CD4-positive, alpha-beta T cell treated with Interferon alpha-2 for 1 hour (primary cell): ENCODE measurements at regions not wholly inside any gene's neighbourhood (a gene's known extent, or its start where the extent isn't known, plus 50 kb on each side); places are given as distances from the start of the nearest gene placed in this dataset.
A peak's percentile ranks its signal among the peaks of the same experiment; 100 is the strongest.

Experiments
- DNase-seq, 2 donors: peaks; one replicate each; pipeline ENCODE4 v3.0.0-alpha.2; 2020 to 2022

GRCh38 chrX:39452401-39452800, 645.4 kb downstream of the BCOR start:
- DNase-seq = no peak

- DNase-seq = no peak
These were observed 643.7 kb downstream of the BCOR start for GRCh38 chrX:39453889-39454621.

- no peak for DNase-seq
These were observed 640.7 kb downstream of the BCOR start for GRCh38 chrX:39456894-39457604.

GRCh38 chrX:39458779-39459178, 639.0 kb downstream of the BCOR start:
- DNase-seq = no peak

GRCh38 chrX:39459204-39459603, 638.6 kb downstream of the BCOR start:
- no peak for DNase-seq

GRCh38 chrX:39459952-39460351, 637.8 kb downstream of the BCOR start:
- DNase-seq = no peak

GRCh38 chrX:39460499-39460898, 637.3 kb downstream of the BCOR start:
- no peak for DNase-seq

- no peak for DNase-seq
These were observed 634.9 kb downstream of the BCOR start for GRCh38 chrX:39462835-39463234.

- DNase-seq = no peak
These were observed 633.5 kb downstream of the BCOR start for GRCh38 chrX:39464253-39464652.

- no peak for DNase-seq
These were observed 632.3 kb downstream of the BCOR start for GRCh38 chrX:39465467-39465866.

GRCh38 chrX:39465906-39466305, 631.9 kb downstream of the BCOR start:
- no peak for DNase-seq

GRCh38 chrX:39469126-39469525, 628.6 kb downstream of the BCOR start:
- no peak for DNase-seq

GRCh38 chrX:39470588-39471407, 627.0 kb downstream of the BCOR start:
- DNase-seq = no peak

- DNase-seq = no peak
These were observed 625.6 kb downstream of the BCOR start for GRCh38 chrX:39472161-39472560.

GRCh38 chrX:39473812-39474211, 623.9 kb downstream of the BCOR start:
- DNase-seq = no peak

GRCh38 chrX:39475372-39475771, 622.4 kb downstream of the BCOR start:
- DNase-seq = no peak

GRCh38 chrX:39476604-39477021, 621.1 kb downstream of the BCOR start:
- DNase-seq = no peak

- no peak for DNase-seq
These were observed 620.6 kb downstream of the BCOR start for GRCh38 chrX:39477031-39477761.

- DNase-seq = peak; percentile 32 to 55
These were observed 620.0 kb downstream of the BCOR start for GRCh38 chrX:39477762-39478120.

- DNase-seq = no peak
These were observed 617.9 kb downstream of the BCOR start for GRCh38 chrX:39479856-39480255.

GRCh38 chrX:39480963-39481362, 616.8 kb downstream of the BCOR start:
- DNase-seq = no peak

- no peak for DNase-seq
These were observed 616.1 kb downstream of the BCOR start for GRCh38 chrX:39481621-39482020.
